ENCODE measurements at regions not wholly inside any gene's neighbourhood (a gene's known extent, or its start where the extent isn't known, plus 50 kb on each side); places are given as distances from the start of the nearest gene placed in this dataset.
"Not testable (repeated sequence)": the region's sequence is repeated elsewhere in the genome, so short reads cannot be mapped to it uniquely, and the experiment has no call there.

DNA sequence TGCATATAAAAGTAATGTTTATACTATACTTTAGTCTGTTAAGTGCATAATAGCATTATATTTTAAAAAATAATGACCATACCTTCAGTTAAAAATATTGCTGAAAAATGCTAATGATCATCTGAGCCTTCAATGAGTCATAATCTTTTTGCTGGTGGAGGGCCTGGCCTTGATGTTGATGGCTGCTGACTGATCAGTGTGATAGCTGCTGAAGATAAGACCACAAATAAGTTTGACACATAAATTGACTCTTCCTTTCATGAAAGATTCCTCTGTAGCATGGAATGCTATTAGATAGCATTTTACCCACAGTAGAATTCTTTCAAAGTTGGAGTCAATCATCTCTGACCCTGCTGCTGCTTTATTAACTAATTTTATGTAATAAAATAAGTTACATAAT is 128.4 kb upstream of the CCDC85A start:
- H3K4me1 ChIP-seq (ENCODE audit: control insufficient read depth, insufficient read depth, low read length): no peaks in the 10 kb centered on the region
- DNase-seq (no peak), ATAC-seq (no peak)
- H3K27ac ChIP-seq (ENCODE audit: low read length): no peak overlapping the region
- H3K9me3 ChIP-seq (ENCODE audit: control insufficient read depth, low read length): no peaks in the 10 kb centered on the region
- intact Hi-C loops (cut with DNase I): no loop called here
- no peaks in the 10 kb centered on the region for H3K27me3 ChIP-seq (ENCODE audit: control insufficient read depth, insufficient read depth)
- H3K4me3 ChIP-seq (ENCODE audit: low read length): no peak overlapping the region

DNA sequence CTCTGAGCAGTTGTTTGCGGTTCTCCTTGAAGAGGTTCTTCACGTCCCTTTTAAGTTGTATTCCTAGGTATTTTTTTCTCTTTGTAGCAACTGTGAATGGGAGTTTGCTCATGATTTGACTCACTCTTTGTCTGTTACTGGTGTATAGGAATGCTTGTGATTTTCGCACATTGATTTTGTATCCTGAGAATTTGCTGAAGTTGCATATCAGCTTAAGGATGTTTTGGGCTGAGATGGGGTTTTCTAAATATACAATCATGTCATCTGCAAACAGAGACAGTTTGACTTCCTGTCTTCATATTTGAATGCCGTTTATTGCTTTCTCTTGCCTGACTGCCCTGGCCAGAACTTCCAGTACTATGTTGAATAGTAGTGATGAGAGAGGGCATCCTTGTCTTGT is 122.5 kb upstream of the CCDC85A start:
- ATAC-seq; H3K27ac ChIP-seq (ENCODE audit: low read length); H3K4me3 ChIP-seq (ENCODE audit: low read length); H3K4me1 ChIP-seq (ENCODE audit: control insufficient read depth, insufficient read depth, low read length); H3K9me3 ChIP-seq (ENCODE audit: control insufficient read depth, low read length); intact Hi-C loops (cut with DNase I); H3K27me3 ChIP-seq (ENCODE audit: control insufficient read depth, insufficient read depth); DNase-seq: not testable (repeated sequence)
- WGBS: 89% methylated on average over 4 of the region's 4 CpGs

DNA sequence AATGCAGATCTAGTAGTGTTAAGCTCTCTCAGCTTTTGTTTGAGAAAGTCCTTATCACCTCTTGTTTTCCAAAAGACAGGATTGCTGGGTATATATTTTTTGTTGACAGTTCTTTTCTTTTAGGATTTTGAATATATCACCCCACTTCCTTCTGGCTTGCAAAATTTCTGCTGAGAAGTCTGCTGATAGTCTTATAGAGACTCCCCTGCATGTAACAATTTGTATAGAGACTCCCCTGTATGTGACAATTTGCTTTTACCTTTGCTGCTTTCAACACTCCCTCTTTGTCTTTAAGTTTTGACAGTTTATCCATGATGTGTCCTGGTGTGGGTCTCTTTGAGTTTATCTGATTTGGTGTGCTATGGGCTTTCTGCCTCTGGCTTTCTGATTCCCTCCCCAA is 115.0 kb upstream of the CCDC85A start:
- ATAC-seq: no peak
- H3K4me3 ChIP-seq (ENCODE audit: low read length): no peak overlapping the region

DNA sequence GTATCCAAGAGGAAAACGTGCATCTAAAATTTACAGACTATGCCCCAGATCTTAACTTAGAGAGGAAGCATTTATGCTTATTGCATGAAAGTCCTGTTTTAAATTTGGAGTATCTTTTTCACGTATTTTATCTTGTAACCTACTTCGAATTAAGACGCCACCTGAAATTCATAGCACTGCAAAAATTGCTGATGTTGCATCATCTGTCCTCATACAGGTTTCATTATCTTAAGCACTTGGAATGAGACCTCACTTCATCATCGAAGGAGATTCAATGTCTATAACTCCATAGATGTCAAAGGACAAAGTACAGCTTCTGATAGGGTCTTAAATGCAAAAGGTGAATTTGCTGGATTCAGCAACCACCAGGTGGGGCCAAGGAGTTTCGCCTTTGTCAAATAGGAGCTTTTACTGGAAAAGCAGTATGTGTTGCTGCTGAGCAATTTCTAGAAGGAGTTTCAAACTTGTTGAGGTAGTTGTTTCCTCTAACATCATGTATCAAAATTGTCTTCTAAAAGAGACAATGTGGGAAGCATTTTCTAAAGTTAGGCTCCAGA is 106.4 kb upstream of the CCDC85A start:
- DNase-seq: peak in 1 of 3 donors; percentile 50
- WGBS: 64% methylated on average over 6 of the region's 6 CpGs
- H3K9me3 ChIP-seq (ENCODE audit: control insufficient read depth, low read length): no peaks in the 10 kb centered on the region
- no peak overlapping the region for H3K27ac ChIP-seq (ENCODE audit: low read length)
- no peak for ATAC-seq
- intact Hi-C loops (cut with DNase I): no loop called here
- no peak overlapping the region for H3K4me3 ChIP-seq (ENCODE audit: low read length)
- no peaks in the 10 kb centered on the region for H3K4me1 ChIP-seq (ENCODE audit: control insufficient read depth, insufficient read depth, low read length)
- no peaks in the 10 kb centered on the region for H3K27me3 ChIP-seq (ENCODE audit: control insufficient read depth, insufficient read depth)

More for the DNA sequence above, 115.0 kb upstream of the CCDC85A start:
- no peaks in the 10 kb centered on the region for H3K27me3 ChIP-seq (ENCODE audit: control insufficient read depth, insufficient read depth)
- no peak for DNase-seq
- H3K27ac ChIP-seq (ENCODE audit: low read length): no peak overlapping the region
- intact Hi-C loops (cut with DNase I): no loop called here
- no peaks in the 10 kb centered on the region for H3K9me3 ChIP-seq (ENCODE audit: control insufficient read depth, low read length)
- no peaks in the 10 kb centered on the region for H3K4me1 ChIP-seq (ENCODE audit: control insufficient read depth, insufficient read depth, low read length)

DNA sequence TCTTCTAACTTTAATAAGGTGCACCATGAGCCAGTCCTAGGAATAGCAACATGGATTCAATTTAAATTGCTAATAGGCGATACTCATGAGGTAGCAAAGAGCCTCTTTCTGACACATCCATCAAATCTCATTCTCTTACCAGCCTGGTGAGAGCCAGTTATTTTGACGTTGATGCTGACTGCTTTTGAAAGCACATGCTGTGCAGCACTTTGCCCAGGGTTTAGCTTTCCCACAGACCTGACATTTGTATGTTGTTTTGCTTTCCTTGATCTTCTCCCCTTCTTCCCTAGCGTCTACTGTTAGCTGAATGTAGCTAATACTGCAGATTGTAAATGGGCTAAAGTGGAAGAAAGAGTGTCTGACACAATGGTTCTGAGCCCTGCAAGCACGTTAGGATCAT is 101.1 kb upstream of the CCDC85A start:
- no peak for ATAC-seq
- no peaks in the 10 kb centered on the region for H3K9me3 ChIP-seq (ENCODE audit: control insufficient read depth, low read length)

DNA sequence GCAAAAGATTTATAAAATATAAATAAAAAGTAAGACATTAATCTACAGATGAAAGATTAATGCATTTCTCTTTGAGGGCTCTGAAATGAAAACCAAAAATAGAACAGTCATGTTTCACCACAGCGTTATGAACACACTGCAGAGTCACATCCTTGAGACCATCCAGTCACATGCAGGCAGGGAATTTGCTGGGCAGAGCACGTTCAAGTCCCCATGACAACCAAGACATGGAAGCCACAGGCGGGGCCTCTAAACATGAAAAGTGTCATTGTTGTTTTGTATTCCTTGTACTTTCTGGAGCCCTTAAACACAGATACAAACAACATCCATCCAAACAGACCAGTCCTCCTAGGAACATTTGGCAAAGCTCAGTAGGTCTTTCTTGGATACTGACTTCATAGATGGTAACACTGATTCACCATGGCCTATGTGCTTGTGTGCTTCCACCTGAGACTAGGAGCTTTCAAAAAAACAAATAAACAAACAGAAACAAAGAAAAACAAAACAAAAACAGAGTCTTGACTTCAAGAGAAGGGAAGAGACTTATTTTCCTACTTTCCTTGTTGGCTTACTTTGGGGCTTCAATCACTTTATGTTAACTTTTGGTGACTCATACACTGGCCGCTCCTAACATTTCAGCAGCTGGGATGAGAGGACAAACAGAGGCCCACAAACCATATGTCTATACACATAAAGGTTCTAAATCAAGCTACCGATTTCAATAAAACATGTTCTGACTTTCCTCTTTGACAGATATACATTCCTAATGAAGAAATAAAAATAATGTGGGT is 99.5 kb upstream of the CCDC85A start:
- Histone ChIP-seq H3K27me3 (ENCODE audit: control insufficient read depth, insufficient read depth) (no peaks in the 10 kb centered on the region), H3K9me3 (ENCODE audit: control insufficient read depth, low read length) (no peaks in the 10 kb centered on the region), H3K4me1 (ENCODE audit: control insufficient read depth, insufficient read depth, low read length) (no peaks in the 10 kb centered on the region), H3K27ac (ENCODE audit: low read length) (no peak overlapping the region), H3K4me3 (ENCODE audit: low read length) (no peak overlapping the region)
- DNase-seq (no peak), ATAC-seq (no peak)
- WGBS: 57% methylated on average over 5 of the region's 5 CpGs
- intact Hi-C loops (cut with DNase I): no loop called here

More for the DNA sequence above, 101.1 kb upstream of the CCDC85A start:
- intact Hi-C loops (cut with DNase I): no loop called here
- no peak overlapping the region for H3K27ac ChIP-seq (ENCODE audit: low read length)
- 68% methylated on average over 4 of the region's 4 CpGs for WGBS
- no peak for DNase-seq
- H3K27me3 ChIP-seq (ENCODE audit: control insufficient read depth, insufficient read depth): no peaks in the 10 kb centered on the region
- no peaks in the 10 kb centered on the region for H3K4me1 ChIP-seq (ENCODE audit: control insufficient read depth, insufficient read depth, low read length)
- no peak overlapping the region for H3K4me3 ChIP-seq (ENCODE audit: low read length)

DNA sequence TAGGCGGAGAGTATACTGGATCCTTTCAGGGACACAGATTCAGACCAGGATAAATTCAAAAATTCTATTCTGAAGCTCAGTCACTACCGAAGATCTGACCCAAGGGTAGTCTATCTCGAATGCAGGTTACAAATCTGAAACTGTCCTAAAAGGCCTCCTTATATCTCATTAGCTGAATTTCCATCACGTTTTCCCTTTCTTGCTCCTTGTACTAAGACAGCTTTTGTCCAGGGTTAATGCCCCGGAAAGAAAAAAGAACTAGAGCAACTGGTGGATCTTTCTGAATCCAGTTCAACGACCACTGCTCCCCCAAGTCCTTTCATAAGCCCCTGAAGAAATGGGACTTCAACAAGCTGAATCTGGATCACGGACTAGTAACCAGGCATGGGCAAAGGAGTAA is 97.5 kb upstream of the CCDC85A start:
- H3K4me3 ChIP-seq (ENCODE audit: low read length): no peak overlapping the region
- H3K27ac ChIP-seq (ENCODE audit: low read length): no peak overlapping the region
- ATAC-seq: no peak
- H3K9me3 ChIP-seq (ENCODE audit: control insufficient read depth, low read length): no peaks in the 10 kb centered on the region
- no peaks in the 10 kb centered on the region for H3K4me1 ChIP-seq (ENCODE audit: control insufficient read depth, insufficient read depth, low read length)
- intact Hi-C loops (cut with DNase I): no loop called here
- no peak for DNase-seq
- no peaks in the 10 kb centered on the region for H3K27me3 ChIP-seq (ENCODE audit: control insufficient read depth, insufficient read depth)
- WGBS: 83% methylated on average over 7 of the region's 7 CpGs

DNA sequence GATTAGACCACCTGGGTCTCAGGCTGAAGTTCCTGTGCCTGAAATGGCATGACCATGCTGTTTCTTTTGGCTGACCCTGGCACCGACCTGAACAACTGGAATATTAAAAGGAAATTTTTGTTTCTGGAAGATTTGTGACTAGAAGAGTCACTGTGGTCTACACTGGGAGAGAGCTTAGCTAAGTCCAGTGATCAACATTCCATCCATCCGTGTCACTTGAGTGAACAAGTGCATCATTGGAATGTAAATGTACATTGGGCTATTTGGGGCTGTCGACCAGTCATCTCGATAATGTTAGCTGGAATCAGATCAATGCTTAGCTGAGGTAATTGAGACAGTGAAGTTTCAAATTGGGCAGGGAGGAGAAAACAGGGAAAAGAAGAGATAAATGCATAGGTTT is 95.4 kb upstream of the CCDC85A start:
- ATAC-seq: no peak
- H3K4me1 ChIP-seq (ENCODE audit: control insufficient read depth, insufficient read depth, low read length): no peaks in the 10 kb centered on the region
- H3K27ac ChIP-seq (ENCODE audit: low read length): no peak overlapping the region
- no peak overlapping the region for H3K4me3 ChIP-seq (ENCODE audit: low read length)
- H3K27me3 ChIP-seq (ENCODE audit: control insufficient read depth, insufficient read depth): no peaks in the 10 kb centered on the region
- intact Hi-C loops (cut with DNase I): no loop called here
- DNase-seq: no peak
- 73% methylated on average over 4 of the region's 4 CpGs for WGBS
- no peaks in the 10 kb centered on the region for H3K9me3 ChIP-seq (ENCODE audit: control insufficient read depth, low read length)

DNA sequence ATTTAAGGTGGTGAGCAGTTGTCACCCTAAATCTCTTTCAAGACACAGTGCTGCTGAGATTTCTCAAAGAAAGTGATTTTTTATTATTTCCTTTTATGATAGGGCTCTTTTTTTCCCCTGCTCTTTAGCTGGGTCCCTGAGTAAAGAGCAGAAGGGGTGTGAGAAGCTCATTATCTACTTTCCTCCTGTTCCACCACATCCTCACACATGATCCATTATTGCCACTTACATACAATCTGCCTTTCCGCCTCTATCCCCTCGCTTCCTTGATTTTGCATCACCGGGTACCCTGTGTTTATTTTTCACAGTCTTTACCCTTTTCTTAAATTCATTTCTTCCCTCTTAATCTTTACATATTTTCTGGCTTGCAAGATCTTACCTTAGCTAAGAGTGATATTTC is 93.9 kb upstream of the CCDC85A start:
- Histone ChIP-seq H3K4me3 (ENCODE audit: low read length) (no peak overlapping the region), H3K27me3 (ENCODE audit: control insufficient read depth, insufficient read depth) (no peaks in the 10 kb centered on the region), H3K4me1 (ENCODE audit: control insufficient read depth, insufficient read depth, low read length) (no peaks in the 10 kb centered on the region), H3K27ac (ENCODE audit: low read length) (no peak overlapping the region), H3K9me3 (ENCODE audit: control insufficient read depth, low read length) (no peaks in the 10 kb centered on the region)
- DNase-seq: no peak
- intact Hi-C loops (cut with DNase I): no loop called here
- no peak for ATAC-seq
- WGBS: 52% methylated on average over 3 of the region's 3 CpGs

DNA sequence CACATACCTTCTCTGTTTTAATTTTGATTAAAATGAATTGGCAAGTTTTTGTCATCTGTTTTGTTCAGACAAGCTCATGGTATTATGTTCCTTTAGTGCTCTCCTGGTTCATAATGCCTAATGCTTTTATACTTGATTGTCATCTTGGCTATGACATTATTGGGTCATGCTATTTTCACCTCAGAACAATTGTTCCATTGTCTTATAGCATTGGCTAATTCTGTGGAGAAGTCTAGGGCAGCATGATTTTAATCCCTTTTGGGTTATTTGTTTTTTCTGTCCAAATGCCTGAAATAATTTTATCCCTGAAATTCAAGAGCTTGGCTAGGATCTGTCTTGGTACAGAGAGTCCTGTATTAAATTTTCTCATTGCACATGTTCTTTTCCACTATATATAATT is 83.8 kb upstream of the CCDC85A start:
- DNase-seq: no peak
- Histone ChIP-seq H3K27ac (ENCODE audit: low read length) (no peak overlapping the region), H3K27me3 (ENCODE audit: control insufficient read depth, insufficient read depth) (no peaks in the 10 kb centered on the region), H3K9me3 (ENCODE audit: control insufficient read depth, low read length) (no peaks in the 10 kb centered on the region), H3K4me3 (ENCODE audit: low read length) (no peak overlapping the region), H3K4me1 (ENCODE audit: control insufficient read depth, insufficient read depth, low read length) (no peaks in the 10 kb centered on the region)
- intact Hi-C loops (cut with DNase I): no loop called here
- peak in 1 of 2 donors; percentile 66 for ATAC-seq

DNA sequence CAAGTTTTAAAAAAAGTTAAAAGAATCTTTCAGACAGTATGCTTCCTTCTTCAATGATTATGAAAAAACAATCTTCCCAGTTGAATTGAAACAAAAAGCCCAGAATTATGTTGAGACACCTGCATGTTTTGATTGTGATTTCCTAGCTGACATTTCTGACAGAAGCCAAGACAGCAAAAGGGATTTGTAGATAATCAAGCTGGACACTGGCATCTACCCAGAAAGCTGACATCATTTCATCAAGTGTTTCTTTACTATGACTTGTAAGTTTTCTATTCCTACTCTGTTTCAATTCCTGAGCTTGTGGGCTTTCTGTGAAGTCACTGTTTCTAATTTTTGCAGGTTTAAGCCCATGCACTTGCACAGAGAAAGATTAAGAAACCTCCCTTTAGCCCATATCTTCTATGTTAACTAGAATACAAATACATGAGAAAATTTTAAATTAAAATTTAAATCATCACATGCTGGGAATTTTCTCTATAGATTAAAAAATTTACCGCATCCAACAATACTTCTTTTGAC is 82.9 kb upstream of the CCDC85A start:
- H3K27ac ChIP-seq (ENCODE audit: low read length): no peak overlapping the region
- no peaks in the 10 kb centered on the region for H3K4me1 ChIP-seq (ENCODE audit: control insufficient read depth, insufficient read depth, low read length)
- H3K9me3 ChIP-seq (ENCODE audit: control insufficient read depth, low read length): no peaks in the 10 kb centered on the region
- DNase-seq (no peak), ATAC-seq (no peak)
- intact Hi-C loops (cut with DNase I): no loop called here
- WGBS: 98% methylated on average over 1 of the region's 1 CpG
- H3K27me3 ChIP-seq (ENCODE audit: control insufficient read depth, insufficient read depth): no peaks in the 10 kb centered on the region
- no peak overlapping the region for H3K4me3 ChIP-seq (ENCODE audit: low read length)
